H1 (cell line): ENCODE measurements at regions not wholly inside any gene's neighbourhood (a gene's known extent, or its start where the extent isn't known, plus 50 kb on each side); places are given as distances from the start of the nearest gene placed in this dataset.

Experiments used
- CTCF ChIA-PET: fragments of 300-600 bp; sonication (Branson Sonifier 250); formaldehyde crosslinking; loops from one replicate; lab custom pipeline; 2021; ENCODE audit not compliant: partially characterized antibody; lab: Charles Lee
- POLR2A ChIA-PET: fragments of 300-600 bp; sonication (Branson Sonifier 250); formaldehyde crosslinking; loops from one replicate; lab custom pipeline; 2021; ENCODE audit warnings: inconsistent platforms; ENCODE audit not compliant: partially characterized antibody; lab: Charles Lee
- DNase-seq, 2 experiments: peaks; one replicate each; pipeline versions ENCODE4 v3.0.0 to v3.0.0-alpha.2; 2010 to 2022; ENCODE audit warnings: low spot score in 2 of 2, low read depth in 1 of 2, mixed read lengths in 1 of 2
- FAIRE-seq: peaks from 2 replicates; lab custom pipeline; 2011; peaks lifted over from hg19 to GRCh38; lab: Jason Lieb, UNC
- H2AFZ ChIP-seq: 2 replicates; pipeline ENCODE4 v1.8.1; 2012; ENCODE audit warnings: low read length, inconsistent platforms
- H2AK5ac ChIP-seq: 2 replicates; pipeline ENCODE4 v1.6.1; 2013; ENCODE audit warnings: low read depth, low read length
- H2BK120ac ChIP-seq: replicated peaks from 2 replicates; pipeline ENCODE3; 2013; ENCODE audit warnings: low read depth, low read length, inconsistent platforms
- H2BK12ac ChIP-seq: 2 replicates; pipeline ENCODE4 v1.6.1; 2013; ENCODE audit warnings: low read depth, low read length
- H2BK15ac ChIP-seq: 2 replicates; pipeline ENCODE4 v1.6.1; 2013; ENCODE audit warnings: low read length
- H2BK20ac ChIP-seq: 2 replicates; pipeline ENCODE4 v1.6.1; 2013; ENCODE audit warnings: low read length
- H2BK5ac ChIP-seq: 2 replicates; pipeline ENCODE4 v1.6.1; 2013; ENCODE audit warnings: low read depth, low read length
- H3K14ac ChIP-seq: 2 replicates; pipeline ENCODE4 v1.6.1; 2013; ENCODE audit warnings: inconsistent platforms; ENCODE audit not compliant: insufficient read length
- H3K18ac ChIP-seq: 2 replicates; pipeline ENCODE4 v1.6.1; 2013; ENCODE audit warnings: low read length; ENCODE audit errors: extremely low read depth
- H3K23ac ChIP-seq: 2 replicates; pipeline ENCODE4 v1.6.1; 2013; ENCODE audit warnings: inconsistent platforms; ENCODE audit not compliant: insufficient read length
- H3K23me2 ChIP-seq: 2 replicates; pipeline ENCODE4 v1.6.1; 2013; ENCODE audit warnings: low read depth, low read length
- H3K27ac ChIP-seq: 2 replicates; pipeline ENCODE4 v1.6.1; 2011; ENCODE audit warnings: low read depth, low read length, inconsistent platforms
- H3K27me3 ChIP-seq, 4 experiments: replicated peaks in 1 of 4; 1 replicate in 1 of 4; 2 replicates in 3 of 4; pipeline versions ENCODE4 v1.6.1 to v1.8.1; 2011 to 2013; ENCODE audit warnings: low read length in 3 of 4, mild to moderate bottlenecking in 3 of 4, inconsistent platforms in 2 of 4, mixed read lengths in 2 of 4, moderate library complexity in 1 of 4; ENCODE audit not compliant: control insufficient read depth in 3 of 4, insufficient read depth in 3 of 4; ENCODE audit errors: extremely low read depth in 1 of 4
- H3K36me3 ChIP-seq, 4 experiments: 2 replicates each; pipeline versions ENCODE4 v1.6.1 to v1.8.1; 2011 to 2013; ENCODE audit warnings: mild to moderate bottlenecking in 4 of 4, low read length in 3 of 4, moderate library complexity in 2 of 4, control low read depth in 1 of 4, inconsistent platforms in 1 of 4; ENCODE audit not compliant: insufficient read depth in 4 of 4, control insufficient read depth in 2 of 4
- H3K4ac ChIP-seq: replicated peaks from 2 replicates; pipeline ENCODE3; 2013; ENCODE audit warnings: low read length, low read depth, mixed read lengths, inconsistent platforms; ENCODE audit not compliant: insufficient read length
- H3K4me1 ChIP-seq, 4 experiments: replicated peaks in 1 of 4; 1 replicate in 1 of 4; 2 replicates in 3 of 4; pipeline versions ENCODE4 v1.6.1 to v1.8.1; 2011 to 2013; ENCODE audit warnings: low read length in 3 of 4, inconsistent platforms in 2 of 4, mixed read lengths in 1 of 4; ENCODE audit not compliant: insufficient read depth in 4 of 4, control insufficient read depth in 3 of 4
- H3K4me2 ChIP-seq, 2 experiments: 2 replicates each; pipeline versions ENCODE4 v1.6.1 to v1.8.1; 2011 to 2013; ENCODE audit warnings: low read depth in 2 of 2, low read length in 2 of 2, control low read depth in 1 of 2, inconsistent platforms in 1 of 2, mild to moderate bottlenecking in 1 of 2; ENCODE audit not compliant: insufficient read depth in 1 of 2
- H3K4me3 ChIP-seq, 4 experiments: fragments of 200-600, 300-600 bp in 1 of 4; sonication (generic), shearing (Covaris generic), sonication (Bioruptor Twin) in 1 of 4; 2 replicates each; pipeline versions ENCODE4 v1.5.1 to v1.8.1; 2011 to 2016; ENCODE audit warnings: low read length in 4 of 4, low read depth in 3 of 4, control low read depth in 2 of 4, inconsistent platforms in 2 of 4, mild to moderate bottlenecking in 2 of 4, mixed read lengths in 1 of 4, moderate library complexity in 1 of 4; ENCODE audit not compliant: insufficient read depth in 2 of 4; ENCODE audit errors: extremely low read depth in 1 of 4
- H3K56ac ChIP-seq: replicated peaks from 2 replicates; pipeline ENCODE3; 2013; ENCODE audit warnings: low read depth, mild to moderate bottlenecking, mixed read lengths, low read length, inconsistent platforms; ENCODE audit not compliant: insufficient read length
- H3K79me1 ChIP-seq: 2 replicates; pipeline ENCODE4 v1.6.1; 2013; ENCODE audit warnings: low read depth, low read length, control low read depth
- H3K79me2 ChIP-seq, 2 experiments: 2 replicates each; pipeline versions ENCODE4 v1.6.1 to v1.8.1; 2012 to 2013; ENCODE audit warnings: low read length in 2 of 2, mild to moderate bottlenecking in 2 of 2, inconsistent platforms in 1 of 2; ENCODE audit not compliant: insufficient read depth in 2 of 2, control insufficient read depth in 1 of 2
- H3K9ac ChIP-seq, 4 experiments: replicated peaks in 1 of 4; 1 replicate in 1 of 4; 2 replicates in 3 of 4; pipeline versions ENCODE4 v1.6.1 to v1.8.1; 2011 to 2013; ENCODE audit warnings: low read depth in 3 of 4, low read length in 3 of 4, control low read depth in 2 of 4, mild to moderate bottlenecking in 2 of 4, moderate library complexity in 2 of 4, inconsistent platforms in 1 of 4; ENCODE audit errors: extremely low read depth in 1 of 4
- H3K9me3 ChIP-seq, 2 experiments: 2 replicates each; pipeline versions ENCODE4 v1.6.1 to v1.8.1; 2012 to 2013; ENCODE audit warnings: mild to moderate bottlenecking in 2 of 2, moderate library complexity in 2 of 2, control low read depth in 1 of 2, inconsistent platforms in 1 of 2, low read depth in 1 of 2, low read length in 1 of 2, mixed read lengths in 1 of 2; ENCODE audit not compliant: insufficient read depth in 2 of 2
- H4K20me1 ChIP-seq, 2 experiments: replicated peaks in 1 of 2; 2 replicates each; pipeline versions ENCODE3 to v1.8.1; 2011 to 2013; ENCODE audit warnings: inconsistent platforms in 2 of 2, low read length in 2 of 2, mild to moderate bottlenecking in 1 of 2; ENCODE audit not compliant: insufficient read depth in 2 of 2, control insufficient read depth in 1 of 2
- H4K5ac ChIP-seq: 2 replicates; pipeline ENCODE4 v1.6.1; 2013; ENCODE audit warnings: low read length, low read depth, mixed read lengths, inconsistent platforms; ENCODE audit not compliant: insufficient read length
- H4K8ac ChIP-seq: 2 replicates; pipeline ENCODE4 v1.8.0; 2013; ENCODE audit warnings: mild to moderate bottlenecking, moderate library complexity, low read length, inconsistent platforms; ENCODE audit not compliant: insufficient read depth; ENCODE audit errors: extremely low read depth
- H4K91ac ChIP-seq: replicated peaks from 2 replicates; pipeline ENCODE3; 2013; ENCODE audit warnings: low read length, mixed read lengths, inconsistent platforms; ENCODE audit not compliant: insufficient read length
- ATF3 ChIP-seq: IDR thresholded peaks from 2 replicates; pipeline ENCODE4 v1.6.1; 2011; ENCODE audit warnings: low read depth, mild to moderate bottlenecking, low read length; ENCODE audit not compliant: insufficient read depth
- GABPA ChIP-seq: IDR thresholded peaks from 2 replicates; pipeline ENCODE4 v1.6.1; 2011; ENCODE audit warnings: mild to moderate bottlenecking, low read length, moderate library complexity, borderline replicate concordance; ENCODE audit not compliant: insufficient read depth
- JUN ChIP-seq: IDR thresholded peaks from 2 replicates; pipeline ENCODE4 v1.6.1; 2011; ENCODE audit warnings: low read depth, mild to moderate bottlenecking, improper control_type of control experiment, low read length
- WGBS, 2 experiments: shearing (Covaris generic) in 1 of 2; methylation state at CpG; one replicate each; pipeline versions ENCODE4 v1.1.6 to v1.1.7; 2013 to 2015; ENCODE audit warnings: low lambda C conversion rate in 2 of 2, mixed read lengths in 2 of 2, inconsistent platforms in 1 of 2, low coverage in 1 of 2, missing lambda C conversion rate in 1 of 2; ENCODE audit not compliant: insufficient replicate concordance in 2 of 2, insufficient coverage in 1 of 2, insufficient read length in 1 of 2; ENCODE audit errors: extremely low coverage in 1 of 2, missing lambda C conversion rate in 1 of 2; 5-methylcytosine and 5-hydroxymethylcytosine counted together

- Histone ChIP-seq H2BK15ac (no peak overlapping the region), H3K36me3 (peaks cover 7 to 20% (median 12%) of the 10 kb centered on the region in 4 experiments; a peak in 6 of 8 replicates), H4K91ac (no peak overlapping the region), H4K5ac (no peak overlapping the region), H3K79me1 (peaks cover 2% of the 10 kb centered on the region; the same call in 1 of the 2 replicates), H3K79me2 (no peaks in the 10 kb centered on the region; a peak in 1 of 4 replicates), H3K23ac (no peak overlapping the region), H2BK120ac (no peak overlapping the region), H3K27ac (no peak overlapping the region), H3K4me3 (no peak overlapping the region), H3K14ac (no peak overlapping the region), H3K4me2 (no peak overlapping the region), H4K20me1 (peaks cover 9 to 12% of the 10 kb centered on the region in 2 experiments), H3K18ac (no peak overlapping the region), H3K9ac (no peak overlapping the region), H3K23me2 (no peaks in the 10 kb centered on the region), H2BK5ac (peak overlapping the region; percentile 35; the same call in 1 of the 2 replicates), H3K4ac (no peak overlapping the region), H2BK20ac (no peak overlapping the region), H3K9me3 (no peaks in the 10 kb centered on the region), H2AFZ (no peak overlapping the region), H4K8ac (no peak overlapping the region), H2BK12ac (no peak overlapping the region), H2AK5ac (no peak overlapping the region), H3K27me3 (no peaks in the 10 kb centered on the region), H3K56ac (no peak overlapping the region), H3K4me1 (peaks cover 0 to 13% (median 8%) of the 10 kb centered on the region in 4 experiments; a peak in 6 of 7 replicates)
- 72% methylated on average over 7 of the region's 7 CpGs; no CpG with 5 or more reads in 1 of the 2 experiments for WGBS, 2 experiments
- DNase-seq (no peak), FAIRE-seq (no peak)
- TF ChIP-seq ATF3, result no peak
- no peak for TF ChIP-seq JUN
- TF ChIP-seq GABPA, result no peak
- CTCF ChIA-PET, result interaction anchor here (0.6 to 5.4 kb wide), 7 partner anchors 10 to 365 kb away, joined by 3 to 60 read pairs (median 3); no protein-coding TSS in a partner anchor
- POLR2A ChIA-PET, result no interaction called here
Observed at GRCh38 chr12:124397399-124397679, 102.4 kb downstream of the RFLNA start.
